DOHH2 (cell line): ENCODE measurements at regions not wholly inside any gene's neighbourhood (a gene's known extent, or its start where the extent isn't known, plus 50 kb on each side); places are given as distances from the start of the nearest gene placed in this dataset.

Experiments used
- H3F3A ChIP-seq: fragments of 200-600 bp; sonication (generic), shearing (Covaris generic); 2 replicates; pipeline ENCODE4 v1.6.0; 2016; ENCODE audit warnings: antibody characterized with exemption, mild to moderate bottlenecking; ENCODE audit not compliant: control insufficient read depth, insufficient read depth
- H3K27ac ChIP-seq: fragments of 200-600 bp; sonication (generic); 2 replicates; pipeline ENCODE4 v1.5.1; 2014; ENCODE audit warnings: low read depth, mild to moderate bottlenecking, low read length, moderate library complexity
- H3K27me3 ChIP-seq: fragments of 200-600 bp; sonication (generic); 2 replicates; pipeline ENCODE4 v1.6.1; 2014; ENCODE audit warnings: mild to moderate bottlenecking, low read length, mixed read lengths; ENCODE audit not compliant: control insufficient read depth
- H3K36me3 ChIP-seq: fragments of 200-600 bp; sonication (generic); 2 replicates; pipeline ENCODE4 v1.6.1; 2014; ENCODE audit warnings: mild to moderate bottlenecking, low read length, moderate library complexity, mixed read lengths; ENCODE audit not compliant: control insufficient read depth
- H3K4me1 ChIP-seq: fragments of 200-600 bp; sonication (generic); 2 replicates; pipeline ENCODE4 v1.6.1; 2014; ENCODE audit warnings: mild to moderate bottlenecking, low read length, mixed read lengths; ENCODE audit not compliant: control insufficient read depth
- H3K4me2 ChIP-seq: fragments of 200-600 bp; sonication (generic); 2 replicates; pipeline ENCODE4 v1.6.0; 2014; ENCODE audit warnings: mild to moderate bottlenecking, low read length, moderate library complexity
- H3K4me3 ChIP-seq: fragments of 200-600 bp; sonication (generic); 2 replicates; pipeline ENCODE4 v1.5.1; 2014; ENCODE audit warnings: mild to moderate bottlenecking, low read length, mixed read lengths
- H3K79me2 ChIP-seq: fragments of 200-600 bp; sonication (generic); 2 replicates; pipeline ENCODE4 v1.6.1; 2014; ENCODE audit warnings: mild to moderate bottlenecking, low read length, mixed read lengths; ENCODE audit not compliant: control insufficient read depth
- H3K9me2 ChIP-seq: fragments of 200-600 bp; sonication (generic); replicated peaks from 2 replicates; pipeline ENCODE4 v1.6.1; 2014; ENCODE audit warnings: mild to moderate bottlenecking, low read length, mixed read lengths; ENCODE audit not compliant: control insufficient read depth
- H3K9me3 ChIP-seq: fragments of 200-600 bp; sonication (generic); 2 replicates; pipeline ENCODE4 v1.6.1; 2014; ENCODE audit warnings: antibody characterized with exemption, low read length, mixed read lengths; ENCODE audit not compliant: control insufficient read depth, insufficient read depth
- H4K20me1 ChIP-seq: fragments of 200-600 bp; sonication (generic); 2 replicates; pipeline ENCODE4 v1.6.0; 2014; ENCODE audit warnings: low read depth, mild to moderate bottlenecking, antibody characterized with exemption, low read length, moderate library complexity; ENCODE audit not compliant: control insufficient read depth, insufficient read depth
- CTCF ChIP-seq: fragments of 200-600 bp; sonication (generic); IDR thresholded peaks from one replicate; pipeline ENCODE4 v1.5.1; 2014; ENCODE audit warnings: antibody characterized with exemption, mild to moderate bottlenecking, low read depth, low read length; ENCODE audit not compliant: poor library complexity, severe bottlenecking
- EZH2phosphoT487 ChIP-seq: fragments of 200-600 bp; sonication (generic); IDR thresholded peaks from 2 replicates; pipeline ENCODE4 v1.6.1; 2017; ENCODE audit warnings: borderline replicate concordance, mild to moderate bottlenecking, antibody characterized with exemption, low read length, moderate library complexity, mixed read lengths

- no peak overlapping the region for H3K27ac ChIP-seq
- no peak overlapping the region for H3K4me2 ChIP-seq
- no peak overlapping the region for H3K4me3 ChIP-seq
- no peaks in the 10 kb centered on the region for H3K9me3 ChIP-seq
- no peaks in the 10 kb centered on the region for H4K20me1 ChIP-seq
- no peaks in the 10 kb centered on the region for H3K79me2 ChIP-seq
- H3K36me3 ChIP-seq, result no peaks in the 10 kb centered on the region
- H3K27me3 ChIP-seq, result peaks cover 5% of the 10 kb centered on the region; the same call in 1 of the 2 replicates
- H3F3A ChIP-seq, result no peaks in the 10 kb centered on the region
- TF ChIP-seq CTCF (no peak), EZH2phosphoT487 (no peak)
- no peaks in the 10 kb centered on the region for H3K9me2 ChIP-seq
- no peaks in the 10 kb centered on the region for H3K4me1 ChIP-seq
These were observed 422.3 kb downstream of the FUT8 start for GRCh38 chr14:65834812-65835211.

GRCh38 chr14:65835501-65835900 lies 423.0 kb downstream of the FUT8 start:
- Histone ChIP-seq H3K9me2 (no peaks in the 10 kb centered on the region), H3K9me3 (no peaks in the 10 kb centered on the region)

GRCh38 chr14:65838565-65838964 lies 426.0 kb downstream of the FUT8 start:
- H4K20me1 ChIP-seq, result no peaks in the 10 kb centered on the region
- no peak overlapping the region for H3K4me3 ChIP-seq
- H3K27me3 ChIP-seq, result peaks cover 2% of the 10 kb centered on the region; the same call in 1 of the 2 replicates
- H3K27ac ChIP-seq, result no peak overlapping the region
- no peaks in the 10 kb centered on the region for H3K9me3 ChIP-seq
- TF ChIP-seq EZH2phosphoT487 (no peak), CTCF (no peak)
- H3K4me1 ChIP-seq, result no peaks in the 10 kb centered on the region
- no peaks in the 10 kb centered on the region for H3K36me3 ChIP-seq
- no peaks in the 10 kb centered on the region for H3K79me2 ChIP-seq
- no peaks in the 10 kb centered on the region for H3K9me2 ChIP-seq
- no peaks in the 10 kb centered on the region for H3F3A ChIP-seq
- no peak overlapping the region for H3K4me2 ChIP-seq

More at GRCh38 chr14:65835501-65835900, 423.0 kb downstream of the FUT8 start:
- TF ChIP-seq CTCF (no peak), EZH2phosphoT487 (no peak)
- Histone ChIP-seq H3K4me2 (no peak overlapping the region), H3K27ac (no peak overlapping the region), H3K79me2 (no peaks in the 10 kb centered on the region), H3K4me1 (no peaks in the 10 kb centered on the region), H3K4me3 (no peak overlapping the region), H4K20me1 (no peaks in the 10 kb centered on the region), H3K27me3 (peaks cover 5% of the 10 kb centered on the region; the same call in 1 of the 2 replicates), H3K36me3 (no peaks in the 10 kb centered on the region), H3F3A (no peaks in the 10 kb centered on the region)
